H1 (cell line): ENCODE measurements at regions not wholly inside any gene's neighbourhood (a gene's known extent, or its start where the extent isn't known, plus 50 kb on each side); places are given as distances from the start of the nearest gene placed in this dataset.

ENCODE experiments used
- EZH2 ChIP-seq: fragments of 200-600 bp; sonication (generic); IDR thresholded peaks from 2 replicates; pipeline ENCODE4 v1.7.1; 2012; ENCODE audit warnings: low read depth, mild to moderate bottlenecking, moderate library complexity, low read length, inconsistent platforms; ENCODE audit not compliant: severe bottlenecking
- POLR2A ChIP-seq, 2 experiments: IDR thresholded peaks; 1 replicate in 1 of 2; 2 replicates in 1 of 2; pipeline ENCODE4 v1.6.1; 2011; ENCODE audit warnings: low read depth in 2 of 2, low read length in 2 of 2, mild to moderate bottlenecking in 2 of 2; ENCODE audit errors: control extremely low read depth in 1 of 2
- TF ChIP-seq, protein P1 (sequence below), 3 experiments: IDR thresholded peaks; 1 replicate in 2 of 3; 2 replicates in 1 of 3; pipeline versions ENCODE4 v1.5.1 to v1.6.1; 2011; ENCODE audit warnings: low read length in 3 of 3, mild to moderate bottlenecking in 3 of 3, inconsistent platforms in 2 of 3, low read depth in 1 of 3, moderate library complexity in 1 of 3; ENCODE audit not compliant: insufficient read depth in 1 of 3; ENCODE audit errors: control extremely low read depth in 1 of 3

DNA sequence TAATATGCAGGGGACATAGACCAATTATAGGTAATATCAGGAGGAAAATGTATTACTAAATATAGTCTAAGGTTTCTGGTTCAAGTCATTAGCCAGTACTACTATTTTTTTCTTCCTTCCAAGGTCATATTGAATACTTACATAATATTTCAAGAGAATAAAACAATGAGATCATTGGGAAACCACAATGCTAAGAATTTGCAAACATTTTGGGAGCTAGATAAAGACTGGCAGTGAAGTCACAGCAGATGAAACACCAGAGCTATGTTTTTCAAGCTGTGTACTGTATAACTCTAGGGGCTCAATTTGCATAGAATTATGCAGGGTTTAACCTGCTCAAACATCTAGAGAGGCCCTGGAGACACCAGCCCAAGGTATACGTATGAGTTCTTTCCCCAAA is 80.5 kb upstream of the KCNH7 start:
- no peak for TF ChIP-seq EZH2
- TF ChIP-seq POLR2A (IDR thresholded peaks at IDR 0.05; ENCODE audit: control extremely low read depth in 1 of 2, low read depth in 2 of 2, low read length in 2 of 2), result no peak
- TF ChIP-seq, protein P1, sequence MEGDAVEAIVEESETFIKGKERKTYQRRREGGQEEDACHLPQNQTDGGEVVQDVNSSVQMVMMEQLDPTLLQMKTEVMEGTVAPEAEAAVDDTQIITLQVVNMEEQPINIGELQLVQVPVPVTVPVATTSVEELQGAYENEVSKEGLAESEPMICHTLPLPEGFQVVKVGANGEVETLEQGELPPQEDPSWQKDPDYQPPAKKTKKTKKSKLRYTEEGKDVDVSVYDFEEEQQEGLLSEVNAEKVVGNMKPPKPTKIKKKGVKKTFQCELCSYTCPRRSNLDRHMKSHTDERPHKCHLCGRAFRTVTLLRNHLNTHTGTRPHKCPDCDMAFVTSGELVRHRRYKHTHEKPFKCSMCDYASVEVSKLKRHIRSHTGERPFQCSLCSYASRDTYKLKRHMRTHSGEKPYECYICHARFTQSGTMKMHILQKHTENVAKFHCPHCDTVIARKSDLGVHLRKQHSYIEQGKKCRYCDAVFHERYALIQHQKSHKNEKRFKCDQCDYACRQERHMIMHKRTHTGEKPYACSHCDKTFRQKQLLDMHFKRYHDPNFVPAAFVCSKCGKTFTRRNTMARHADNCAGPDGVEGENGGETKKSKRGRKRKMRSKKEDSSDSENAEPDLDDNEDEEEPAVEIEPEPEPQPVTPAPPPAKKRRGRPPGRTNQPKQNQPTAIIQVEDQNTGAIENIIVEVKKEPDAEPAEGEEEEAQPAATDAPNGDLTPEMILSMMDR (IDR thresholded peaks at IDR 0.05; ENCODE audit: control extremely low read depth in 1 of 3, insufficient read depth in 1 of 3, low read depth in 1 of 3, low read length in 3 of 3), result no peak
